MV-4-11 (cell line): ENCODE measurements at regions not wholly inside any gene's neighbourhood (a gene's known extent, or its start where the extent isn't known, plus 50 kb on each side); places are given as distances from the start of the nearest gene placed in this dataset.
"Not testable (repeated sequence)": the region's sequence is repeated elsewhere in the genome, so short reads cannot be mapped to it uniquely, and the experiment has no call there.

ENCODE experiments used
- DNase-seq: peaks from one replicate; lab custom pipeline; 2025; lab: John Stamatoyannopoulos, UW

GRCh38 chr14:105660816-105661531 is 134.6 kb downstream of the TMEM121 start:
- no peak for DNase-seq

- not testable (repeated sequence) for DNase-seq
Observed at GRCh38 chr14:105662043-105662442, 135.7 kb downstream of the TMEM121 start.

- not testable (repeated sequence) for DNase-seq
Observed at GRCh38 chr14:105662592-105662991, 136.2 kb downstream of the TMEM121 start.

- DNase-seq = not testable (repeated sequence)
Observed at GRCh38 chr14:105663323-105663722, 136.9 kb downstream of the TMEM121 start.

- DNase-seq = not testable (repeated sequence)
Observed at GRCh38 chr14:105663818-105664596, 137.6 kb downstream of the TMEM121 start.

GRCh38 chr14:105664691-105665090 is 138.3 kb downstream of the TMEM121 start:
- no peak for DNase-seq

- no peak for DNase-seq
Observed at GRCh38 chr14:105665247-105665950, 139.0 kb downstream of the TMEM121 start.

GRCh38 chr14:105665951-105666277 is 139.5 kb downstream of the TMEM121 start:
- DNase-seq = no peak

GRCh38 chr14:105666420-105666819 is 140.0 kb downstream of the TMEM121 start:
- DNase-seq = no peak

- not testable (repeated sequence) for DNase-seq
Observed at GRCh38 chr14:105666991-105667662, 140.7 kb downstream of the TMEM121 start.

- not testable (repeated sequence) for DNase-seq
Observed at GRCh38 chr14:105667663-105668020, 141.3 kb downstream of the TMEM121 start.

- DNase-seq = not testable (repeated sequence)
Observed at GRCh38 chr14:105668021-105668420, 141.6 kb downstream of the TMEM121 start.

GRCh38 chr14:105668471-105669230 is 142.3 kb downstream of the TMEM121 start:
- not testable (repeated sequence) for DNase-seq

GRCh38 chr14:105669231-105669610 is 142.8 kb downstream of the TMEM121 start:
- not testable (repeated sequence) for DNase-seq

GRCh38 chr14:105669646-105670045 is 143.3 kb downstream of the TMEM121 start:
- DNase-seq = not testable (repeated sequence)

- DNase-seq = not testable (repeated sequence)
Observed at GRCh38 chr14:105672450-105673200, 146.2 kb downstream of the TMEM121 start.

GRCh38 chr14:105675433-105675832 is 149.1 kb downstream of the TMEM121 start:
- DNase-seq = not testable (repeated sequence)

- not testable (repeated sequence) for DNase-seq
Observed at GRCh38 chr14:105675905-105676670, 149.7 kb downstream of the TMEM121 start.

GRCh38 chr14:105678057-105678456 is 151.7 kb downstream of the TMEM121 start:
- not testable (repeated sequence) for DNase-seq
